Activated CD4-positive, alpha-beta T cell treated with anti-CD3 and anti-CD28 coated beads, Interleukin-2, amount 50 U/mL, for 48 hours (primary cell): ENCODE measurements at regions not wholly inside any gene's neighbourhood (a gene's known extent, or its start where the extent isn't known, plus 50 kb on each side); places are given as distances from the start of the nearest gene placed in this dataset.

ENCODE experiments used
- DNase-seq, 2 experiments: peaks; one replicate each; pipeline ENCODE4 v3.0.0-alpha.2; 2020

GRCh38 chr4:26141911-26142638 lies 178.7 kb upstream of the RBPJ start:
- DNase-seq, result no peak

- no peak for DNase-seq
These were observed 176.2 kb upstream of the RBPJ start for GRCh38 chr4:26144526-26145155.

- no peak for DNase-seq
These were observed 175.6 kb upstream of the RBPJ start for GRCh38 chr4:26145212-26145611.

GRCh38 chr4:26148927-26149326 lies 171.9 kb upstream of the RBPJ start:
- no peak for DNase-seq

GRCh38 chr4:26150948-26151347 lies 169.9 kb upstream of the RBPJ start:
- peak; percentile 57 to 70 for DNase-seq

- DNase-seq, result no peak
These were observed 169.2 kb upstream of the RBPJ start for GRCh38 chr4:26151615-26152014.

GRCh38 chr4:26152056-26152455 lies 168.8 kb upstream of the RBPJ start:
- DNase-seq, result no peak

GRCh38 chr4:26157541-26157940 lies 163.3 kb upstream of the RBPJ start:
- no peak for DNase-seq

GRCh38 chr4:26160591-26160990 lies 160.2 kb upstream of the RBPJ start:
- no peak for DNase-seq

GRCh38 chr4:26161030-26161824 lies 159.6 kb upstream of the RBPJ start:
- DNase-seq, result peak in 1 of 2 experiments; percentile 26

- no peak for DNase-seq
These were observed 158.7 kb upstream of the RBPJ start for GRCh38 chr4:26162101-26162500.

- no peak for DNase-seq
These were observed 157.1 kb upstream of the RBPJ start for GRCh38 chr4:26163425-26164362.

GRCh38 chr4:26171501-26171900 lies 149.3 kb upstream of the RBPJ start:
- DNase-seq, result no peak

GRCh38 chr4:26171941-26172340 lies 148.9 kb upstream of the RBPJ start:
- DNase-seq, result no peak

GRCh38 chr4:26173619-26174018 lies 147.2 kb upstream of the RBPJ start:
- no peak for DNase-seq

GRCh38 chr4:26174027-26174426 lies 146.8 kb upstream of the RBPJ start:
- no peak for DNase-seq

- DNase-seq, result peak in 1 of 2 experiments; percentile 50
These were observed 145.6 kb upstream of the RBPJ start for GRCh38 chr4:26175006-26175786.

GRCh38 chr4:26175905-26176470 lies 144.8 kb upstream of the RBPJ start:
- no peak for DNase-seq

- DNase-seq, result no peak
These were observed 144.1 kb upstream of the RBPJ start for GRCh38 chr4:26176598-26177149.

GRCh38 chr4:26178854-26179253 lies 142.0 kb upstream of the RBPJ start:
- peak in 1 of 2 experiments; percentile 41 for DNase-seq

GRCh38 chr4:26179316-26179760 lies 141.5 kb upstream of the RBPJ start:
- peak in 1 of 2 experiments; percentile 54 for DNase-seq
